ENCODE measurements at regions not wholly inside any gene's neighbourhood (a gene's known extent, or its start where the extent isn't known, plus 50 kb on each side); places are given as distances from the start of the nearest gene placed in this dataset.

- TF ChIP-seq CTCF (IDR thresholded peaks at IDR 0.05): no peak
- TF ChIP-seq POLR2A (IDR thresholded peaks at IDR 0.05; ENCODE audit: low read depth): no peak
These were observed 305.4 kb downstream of the PRDM5 start for GRCh38 chr4:120617171-120617570.
